ENCODE measurements at regions not wholly inside any gene's neighbourhood (a gene's known extent, or its start where the extent isn't known, plus 50 kb on each side); places are given as distances from the start of the nearest gene placed in this dataset.

DNA sequence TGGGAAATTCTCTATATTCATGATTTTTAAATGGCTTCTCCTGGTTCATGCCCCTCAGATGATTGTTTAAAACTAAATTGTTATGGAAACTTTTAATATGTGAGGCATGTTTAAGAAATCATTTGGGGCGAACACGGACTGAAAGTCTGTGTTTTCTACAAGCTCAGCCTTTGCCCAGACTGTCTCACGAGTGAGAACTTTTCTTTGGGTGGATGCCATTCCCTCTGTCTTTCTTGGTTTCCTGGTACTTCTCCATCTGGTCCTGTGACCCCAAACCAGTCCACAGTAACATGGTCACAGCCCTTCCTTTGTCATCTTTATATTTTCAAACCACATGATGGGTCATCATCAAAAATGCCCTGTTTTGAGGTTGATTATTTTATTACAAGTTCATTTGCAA is 186.6 kb upstream of the GNPDA2 start:
- no peak overlapping the region for H3K4me3 ChIP-seq
- no peak overlapping the region for H3K27ac ChIP-seq
- H3K36me3 ChIP-seq (ENCODE audit: insufficient read depth in 1 of 2, low read depth in 1 of 2): no peaks in the 10 kb centered on the region
- H3K27me3 ChIP-seq (ENCODE audit: insufficient read depth in 3 of 3, low read length in 2 of 3): no peaks in the 10 kb centered on the region
- H3K9me3 ChIP-seq: no peaks in the 10 kb centered on the region
- WGBS, 3 donors: 54 to 62% (median 54%) methylated on average over 3 of the region's 3 CpGs
- TF ChIP-seq, protein P1, sequence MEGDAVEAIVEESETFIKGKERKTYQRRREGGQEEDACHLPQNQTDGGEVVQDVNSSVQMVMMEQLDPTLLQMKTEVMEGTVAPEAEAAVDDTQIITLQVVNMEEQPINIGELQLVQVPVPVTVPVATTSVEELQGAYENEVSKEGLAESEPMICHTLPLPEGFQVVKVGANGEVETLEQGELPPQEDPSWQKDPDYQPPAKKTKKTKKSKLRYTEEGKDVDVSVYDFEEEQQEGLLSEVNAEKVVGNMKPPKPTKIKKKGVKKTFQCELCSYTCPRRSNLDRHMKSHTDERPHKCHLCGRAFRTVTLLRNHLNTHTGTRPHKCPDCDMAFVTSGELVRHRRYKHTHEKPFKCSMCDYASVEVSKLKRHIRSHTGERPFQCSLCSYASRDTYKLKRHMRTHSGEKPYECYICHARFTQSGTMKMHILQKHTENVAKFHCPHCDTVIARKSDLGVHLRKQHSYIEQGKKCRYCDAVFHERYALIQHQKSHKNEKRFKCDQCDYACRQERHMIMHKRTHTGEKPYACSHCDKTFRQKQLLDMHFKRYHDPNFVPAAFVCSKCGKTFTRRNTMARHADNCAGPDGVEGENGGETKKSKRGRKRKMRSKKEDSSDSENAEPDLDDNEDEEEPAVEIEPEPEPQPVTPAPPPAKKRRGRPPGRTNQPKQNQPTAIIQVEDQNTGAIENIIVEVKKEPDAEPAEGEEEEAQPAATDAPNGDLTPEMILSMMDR (IDR thresholded peaks at IDR 0.05): no peak
- no peaks in the 10 kb centered on the region for H3K4me1 ChIP-seq
- DNase-seq (no peak), ATAC-seq (no peak)
- intact Hi-C loops (cut with DNase I): no loop called here

DNA sequence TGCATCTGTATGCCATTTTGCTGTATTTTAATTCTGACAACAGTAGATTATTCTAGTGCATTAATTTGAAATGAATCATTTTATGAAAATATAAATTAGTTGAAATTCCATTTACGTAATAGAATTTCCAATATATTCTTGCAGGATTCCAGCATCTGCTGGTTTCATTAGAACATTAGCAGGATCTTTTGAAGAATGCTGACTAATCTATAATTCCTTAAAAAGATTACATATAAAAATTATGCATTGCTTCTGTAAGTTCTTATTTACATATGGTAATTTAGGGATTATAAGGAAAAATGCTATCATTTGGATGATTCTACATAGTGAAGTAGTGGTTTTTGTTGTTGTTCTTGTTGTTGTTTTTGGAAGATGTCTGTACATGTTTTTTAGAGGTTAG is 182.2 kb upstream of the GNPDA2 start:
- TF ChIP-seq, protein P1 (IDR thresholded peaks at IDR 0.05): no peak
- no peaks in the 10 kb centered on the region for H3K27me3 ChIP-seq (ENCODE audit: insufficient read depth in 3 of 3, low read length in 2 of 3)
- WGBS, 3 donors: 80 to 89% (median 85%) methylated on average over 1 of the region's 1 CpG
- DNase-seq (no peak), ATAC-seq (no peak)
- H3K4me3 ChIP-seq: no peak overlapping the region
- H3K9me3 ChIP-seq: no peaks in the 10 kb centered on the region
- intact Hi-C loops (cut with DNase I): no loop called here
- H3K36me3 ChIP-seq (ENCODE audit: insufficient read depth in 1 of 2, low read depth in 1 of 2): no peaks in the 10 kb centered on the region
- H3K27ac ChIP-seq: no peak overlapping the region
- no peaks in the 10 kb centered on the region for H3K4me1 ChIP-seq

DNA sequence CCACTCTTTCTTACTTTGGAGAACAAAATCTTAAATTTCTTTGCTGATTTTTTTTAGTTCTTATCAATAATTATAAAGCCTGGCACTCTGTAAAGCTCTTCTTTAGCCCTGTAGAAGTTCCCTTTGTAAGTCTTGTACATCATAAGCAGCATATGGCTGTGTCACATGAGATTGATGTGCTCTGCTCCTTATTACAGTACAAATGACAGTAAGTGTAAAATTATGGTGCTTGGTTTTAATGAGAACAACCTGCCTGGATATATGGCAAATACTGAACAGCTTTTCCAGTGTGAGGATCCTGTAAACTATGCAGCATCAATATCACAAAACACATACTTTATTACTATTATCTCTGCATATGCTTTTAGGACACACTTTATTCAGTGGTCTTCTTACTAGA is 145.9 kb upstream of the GNPDA2 start:
- no peak for ATAC-seq
- Histone ChIP-seq H3K4me1 (no peaks in the 10 kb centered on the region), H3K36me3 (ENCODE audit: insufficient read depth in 1 of 2, low read depth in 1 of 2) (no peaks in the 10 kb centered on the region), H3K27ac (no peak overlapping the region), H3K4me3 (no peak overlapping the region), H3K27me3 (ENCODE audit: insufficient read depth in 3 of 3, low read length in 2 of 3) (no peaks in the 10 kb centered on the region), H3K9me3 (no peaks in the 10 kb centered on the region)
- intact Hi-C loops (cut with DNase I): no loop called here
- no peak for DNase-seq
- TF ChIP-seq, protein P1 (IDR thresholded peaks at IDR 0.05): no peak

DNA sequence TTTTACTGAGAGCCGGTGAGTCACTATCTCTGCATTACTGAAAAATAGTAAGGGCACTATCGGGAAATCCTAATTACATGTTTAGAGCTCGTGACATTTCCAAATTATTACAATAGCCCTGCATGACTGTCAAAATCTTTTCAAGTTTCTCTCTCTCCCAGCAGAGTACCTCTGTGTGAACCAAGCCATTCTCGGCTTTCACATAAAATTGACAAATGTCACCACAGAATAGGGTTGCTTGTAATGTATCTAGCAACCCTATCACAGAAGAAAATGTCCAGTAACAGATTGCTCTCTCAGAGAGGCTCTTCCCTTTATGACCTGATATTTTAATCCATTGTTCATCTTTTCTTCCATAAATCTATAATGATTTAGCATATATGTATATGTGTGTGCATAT is 144.8 kb upstream of the GNPDA2 start:
- no peaks in the 10 kb centered on the region for H3K36me3 ChIP-seq (ENCODE audit: insufficient read depth in 1 of 2, low read depth in 1 of 2)
- WGBS, 3 donors: 47 to 59% (median 55%) methylated on average over 4 of the region's 4 CpGs
- no peaks in the 10 kb centered on the region for H3K4me1 ChIP-seq
- no peak overlapping the region for H3K4me3 ChIP-seq
- no peak overlapping the region for H3K27ac ChIP-seq
- intact Hi-C loops (cut with DNase I): no loop called here
- ATAC-seq (no peak), DNase-seq (no peak)
- no peaks in the 10 kb centered on the region for H3K27me3 ChIP-seq (ENCODE audit: insufficient read depth in 3 of 3, low read length in 2 of 3)
- H3K9me3 ChIP-seq: no peaks in the 10 kb centered on the region
- TF ChIP-seq, protein P1 (IDR thresholded peaks at IDR 0.05): no peak

DNA sequence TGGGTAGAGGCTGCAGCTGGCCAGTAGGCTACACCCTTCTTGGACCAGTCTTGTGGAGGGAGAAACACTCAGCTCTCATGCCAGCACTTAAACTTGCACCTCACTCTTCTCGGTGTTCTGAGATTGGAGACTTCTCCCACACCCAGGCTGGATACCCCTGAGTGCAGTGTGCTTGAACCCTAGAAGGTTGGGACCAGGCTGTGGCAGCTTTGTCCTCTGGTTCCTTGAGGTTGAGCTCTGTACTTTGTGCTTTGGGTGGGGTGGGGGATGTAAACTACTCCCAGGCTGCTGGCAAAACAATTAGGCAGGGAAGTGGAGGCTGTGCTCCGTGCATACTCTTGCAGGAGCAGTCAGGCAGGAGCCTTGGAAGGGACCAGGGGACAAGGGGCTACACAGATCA is 143.6 kb upstream of the GNPDA2 start:
- WGBS, 3 donors: 71 to 80% (median 79%) methylated on average over 2 of the region's 2 CpGs
- Histone ChIP-seq H3K27ac (no peak overlapping the region), H3K9me3 (no peaks in the 10 kb centered on the region), H3K36me3 (ENCODE audit: insufficient read depth in 1 of 2, low read depth in 1 of 2) (no peaks in the 10 kb centered on the region), H3K4me1 (no peaks in the 10 kb centered on the region), H3K4me3 (no peak overlapping the region), H3K27me3 (ENCODE audit: insufficient read depth in 3 of 3, low read length in 2 of 3) (no peaks in the 10 kb centered on the region)
- TF ChIP-seq, protein P1 (IDR thresholded peaks at IDR 0.05): no peak
- intact Hi-C loops (cut with DNase I): loop anchor here in 1 of 2 donors (10.0 kb wide), 1 partner anchor 935 kb away; no protein-coding TSS in a partner anchor
- ATAC-seq: no peak
- DNase-seq: no peak
